ENCODE measurements at regions not wholly inside any gene's neighbourhood (a gene's known extent, or its start where the extent isn't known, plus 50 kb on each side); places are given as distances from the start of the nearest gene placed in this dataset.

- TF ChIP-seq CTCF (IDR thresholded peaks at IDR 0.05), result no peak
- Mint-ChIP-seq H3K4me3 (ENCODE audit: unreplicated experiment) (no peak overlapping the region), H3K36me3 (ENCODE audit: low read depth) (no peaks in the 10 kb centered on the region), H3K4me1 (ENCODE audit: low read depth) (no peaks in the 10 kb centered on the region), H3K27me3 (ENCODE audit: low read depth) (no peaks in the 10 kb centered on the region), H3K27ac (ENCODE audit: unreplicated experiment) (no peak overlapping the region), H3K9me3 (ENCODE audit: low read depth) (no peaks in the 10 kb centered on the region)
- no peak for DNase-seq (ENCODE audit: low spot score)
These were observed 1027.1 kb upstream of the PCDH9 start for GRCh38 chr13:68257111-68257842.

- Mint-ChIP-seq H3K36me3 (ENCODE audit: low read depth) (no peaks in the 10 kb centered on the region), H3K27me3 (ENCODE audit: low read depth) (no peaks in the 10 kb centered on the region), H3K4me1 (ENCODE audit: low read depth) (no peaks in the 10 kb centered on the region), H3K9me3 (ENCODE audit: low read depth) (no peaks in the 10 kb centered on the region), H3K4me3 (ENCODE audit: unreplicated experiment) (no peak overlapping the region), H3K27ac (ENCODE audit: unreplicated experiment) (no peak overlapping the region)
- TF ChIP-seq CTCF (IDR thresholded peaks at IDR 0.05), result no peak
- no peak for DNase-seq (ENCODE audit: low spot score)
These were observed 1024.0 kb upstream of the PCDH9 start for GRCh38 chr13:68254151-68254550.

DNA sequence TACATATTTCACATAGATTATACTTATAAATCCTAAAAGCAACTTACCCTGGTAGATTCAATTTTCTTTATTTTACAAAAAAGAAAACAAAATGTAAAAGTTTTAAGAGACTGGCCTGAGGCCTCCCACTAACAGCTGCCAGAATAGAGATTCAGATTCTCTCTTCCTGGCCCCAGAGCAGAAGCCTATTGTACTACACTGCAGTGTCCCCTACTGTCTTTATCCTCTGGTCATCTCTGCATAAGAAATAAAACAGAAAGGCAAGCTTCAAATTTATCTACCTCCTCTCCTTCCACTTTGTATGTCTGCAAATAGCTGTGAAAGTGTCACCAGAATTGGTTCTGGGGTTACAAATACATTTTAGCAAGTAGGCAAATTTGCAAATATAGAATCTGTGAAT lies 1004.1 kb upstream of the PCDH9 start:
- DNase-seq (ENCODE audit: low spot score), result no peak
- Mint-ChIP-seq H3K36me3 (ENCODE audit: low read depth) (no peaks in the 10 kb centered on the region), H3K4me1 (ENCODE audit: low read depth) (peaks cover 16% of the 10 kb centered on the region), H3K27me3 (ENCODE audit: low read depth) (no peaks in the 10 kb centered on the region), H3K9me3 (ENCODE audit: low read depth) (no peaks in the 10 kb centered on the region), H3K4me3 (ENCODE audit: unreplicated experiment) (no peak overlapping the region), H3K27ac (ENCODE audit: unreplicated experiment) (no peak overlapping the region)
- TF ChIP-seq CTCF (IDR thresholded peaks at IDR 0.05), result peak; percentile 74

- no peaks in the 10 kb centered on the region for H3K27me3 Mint-ChIP-seq (ENCODE audit: low read depth)
- H3K27ac Mint-ChIP-seq (ENCODE audit: unreplicated experiment), result peak overlapping the region; percentile 71
- DNase-seq (ENCODE audit: low spot score), result no peak
- H3K36me3 Mint-ChIP-seq (ENCODE audit: low read depth), result no peaks in the 10 kb centered on the region
- peaks cover 16% of the 10 kb centered on the region for H3K4me1 Mint-ChIP-seq (ENCODE audit: low read depth)
- TF ChIP-seq CTCF (IDR thresholded peaks at IDR 0.05), result no peak
- H3K9me3 Mint-ChIP-seq (ENCODE audit: low read depth), result no peaks in the 10 kb centered on the region
- peak overlapping the region; percentile 44 for H3K4me3 Mint-ChIP-seq (ENCODE audit: unreplicated experiment)
These were observed 1002.4 kb upstream of the PCDH9 start for GRCh38 chr13:68232351-68233130.

DNA sequence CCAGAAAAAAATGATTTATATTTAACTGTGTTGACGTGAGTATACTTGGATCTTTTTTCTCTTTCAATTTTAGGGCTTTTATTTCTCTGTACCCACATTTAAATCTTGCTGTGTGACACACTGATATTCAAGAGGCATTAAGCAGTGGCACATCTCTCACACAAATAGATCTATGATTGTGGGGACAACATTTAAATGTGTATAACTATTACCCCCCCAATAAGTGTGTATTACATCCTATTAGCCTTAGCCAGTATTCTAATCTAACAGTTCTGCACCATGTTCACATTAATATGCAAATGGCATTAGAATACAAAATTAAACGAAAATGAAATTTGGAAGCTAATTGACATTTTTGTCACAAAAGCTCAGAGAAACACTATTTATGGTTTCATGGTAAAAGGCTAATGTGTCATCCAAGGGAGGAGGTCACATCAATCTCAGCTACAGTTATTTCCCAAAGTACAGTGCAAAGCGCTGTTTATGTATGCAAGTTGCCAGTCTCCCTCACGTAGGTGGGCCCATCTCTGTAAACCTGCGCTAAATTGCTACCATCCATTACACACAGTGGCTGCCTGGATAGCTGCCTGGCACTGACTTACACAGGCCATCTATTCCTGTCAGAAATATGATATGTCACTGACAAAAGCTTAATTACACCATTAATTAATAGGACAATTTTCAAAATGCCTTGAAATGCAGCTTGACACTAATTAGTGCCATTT lies 984.7 kb upstream of the PCDH9 start:
- DNase-seq (ENCODE audit: low spot score), result no peak
- H3K36me3 Mint-ChIP-seq (ENCODE audit: low read depth), result no peaks in the 10 kb centered on the region
- no peak overlapping the region for H3K4me3 Mint-ChIP-seq (ENCODE audit: unreplicated experiment)
- no peaks in the 10 kb centered on the region for H3K4me1 Mint-ChIP-seq (ENCODE audit: low read depth)
- TF ChIP-seq CTCF (IDR thresholded peaks at IDR 0.05), result no peak
- no peak overlapping the region for H3K27ac Mint-ChIP-seq (ENCODE audit: unreplicated experiment)
- peaks cover 2% of the 10 kb centered on the region for H3K27me3 Mint-ChIP-seq (ENCODE audit: low read depth)
- H3K9me3 Mint-ChIP-seq (ENCODE audit: low read depth), result no peaks in the 10 kb centered on the region
